BLaER1 treated with 17β-estradiol and CSF1 and Interleukin-3, amounts not matched to agents 10 nM and 100 nM (cell line): ENCODE measurements at regions not wholly inside any gene's neighbourhood (a gene's known extent, or its start where the extent isn't known, plus 50 kb on each side); places are given as distances from the start of the nearest gene placed in this dataset.
"Not testable (repeated sequence)": the region's sequence is repeated elsewhere in the genome, so short reads cannot be mapped to it uniquely, and the experiment has no call there.

Experiments used
- H3K27ac ChIP-seq, 11 experiments: shearing (Covaris generic); formaldehyde crosslinking; 2 replicates each; pipeline ENCODE4 v1.8.1; 2022
- H3K27me3 ChIP-seq, 11 experiments: shearing (Covaris generic); formaldehyde crosslinking; 2 replicates each; pipeline ENCODE4 v1.8.1; 2022
- H3K36me3 ChIP-seq, 11 experiments: shearing (Covaris generic); formaldehyde crosslinking; 2 replicates each; pipeline ENCODE4 v1.8.1; 2022
- H3K4me1 ChIP-seq, 10 experiments: shearing (Covaris generic); formaldehyde crosslinking; 2 replicates each; pipeline ENCODE4 v1.8.1; 2022
- H3K4me2 ChIP-seq, 11 experiments: shearing (Covaris generic); formaldehyde crosslinking; 2 replicates each; pipeline ENCODE4 v1.8.1; 2022
- H3K4me3 ChIP-seq, 10 experiments: shearing (Covaris generic); formaldehyde crosslinking; 2 replicates each; pipeline ENCODE4 v1.8.1; 2022
- H3K9ac ChIP-seq, 11 experiments: shearing (Covaris generic); formaldehyde crosslinking; 2 replicates each; pipeline ENCODE4 v1.8.1; 2022
- H3K9me3 ChIP-seq, 11 experiments: shearing (Covaris generic); formaldehyde crosslinking; replicated peaks in 1 of 11; 2 replicates each; pipeline ENCODE4 v1.8.1; 2022
- H4K20me1 ChIP-seq, 11 experiments: shearing (Covaris generic); formaldehyde crosslinking; 2 replicates each; pipeline ENCODE4 v1.8.1; 2022
- Cebpa-rat ChIP-seq, 11 experiments: shearing (Covaris generic); IDR thresholded peaks; 2 replicates each; pipeline ENCODE4 v1.8.1; 2022

- Histone ChIP-seq H4K20me1 (no peaks in the 10 kb centered on the region), H3K27ac (no peak overlapping the region)
Measured at GRCh38 chr17:72572604-72573491, 452.0 kb downstream of the SOX9 start.

GRCh38 chr17:72573492-72573801 is 452.6 kb downstream of the SOX9 start:
- H3K9me3 ChIP-seq, H3K4me3 ChIP-seq, H3K27ac ChIP-seq, H4K20me1 ChIP-seq, H3K36me3 ChIP-seq, H3K27me3 ChIP-seq, H3K4me2 ChIP-seq, H3K9ac ChIP-seq: not testable (repeated sequence)
- H3K4me1 ChIP-seq: peaks cover 0 to 21% (median 13%) of the 10 kb centered on the region in 10 experiments; a peak in 18 of 20 replicates

More at GRCh38 chr17:72572604-72573491, 452.0 kb downstream of the SOX9 start:
- Histone ChIP-seq H3K9me3 (no peaks in the 10 kb centered on the region), H3K4me2 (no peak overlapping the region), H3K36me3 (no peaks in the 10 kb centered on the region), H3K4me3 (no peak overlapping the region), H3K27me3 (no peaks in the 10 kb centered on the region), H3K9ac (no peak overlapping the region), H3K4me1 (peaks cover 0 to 27% (median 18%) of the 10 kb centered on the region in 10 experiments; a peak in 18 of 20 replicates)
- TF ChIP-seq Cebpa-rat (IDR thresholded peaks at IDR 0.05): no peak

- Histone ChIP-seq H3K36me3 (no peaks in the 10 kb centered on the region), H3K9ac (no peak overlapping the region), H3K4me2 (no peak overlapping the region), H3K27me3 (no peaks in the 10 kb centered on the region), H3K4me1 (0 out of 20 replicates have a peak, but pooled peaks cover 0 to 7% (median 0%) of the 10 kb centered on the region in 10 experiments), H4K20me1 (no peaks in the 10 kb centered on the region), H3K27ac (no peak overlapping the region), H3K4me3 (no peak overlapping the region), H3K9me3 (no peaks in the 10 kb centered on the region)
- TF ChIP-seq Cebpa-rat (IDR thresholded peaks at IDR 0.05): no peak
Measured at GRCh38 chr17:72574675-72575510, 454.1 kb downstream of the SOX9 start.

GRCh38 chr17:72575542-72576233 is 454.9 kb downstream of the SOX9 start:
- Histone ChIP-seq H3K4me2 (no peak overlapping the region), H3K9me3 (no peaks in the 10 kb centered on the region), H3K4me1 (0 out of 20 replicates have a peak, but pooled peaks cover 0 to 7% (median 0%) of the 10 kb centered on the region in 10 experiments), H3K27ac (no peak overlapping the region), H3K9ac (no peak overlapping the region), H3K4me3 (no peak overlapping the region), H3K36me3 (no peaks in the 10 kb centered on the region), H4K20me1 (no peaks in the 10 kb centered on the region), H3K27me3 (no peaks in the 10 kb centered on the region)
- TF ChIP-seq Cebpa-rat (IDR thresholded peaks at IDR 0.05): no peak

GRCh38 chr17:72576289-72576759 is 455.5 kb downstream of the SOX9 start:
- TF ChIP-seq Cebpa-rat (IDR thresholded peaks at IDR 0.05): no peak
- H3K9ac ChIP-seq: no peak overlapping the region
- 0 out of 20 replicates have a peak, but pooled peaks cover 0 to 7% (median 0%) of the 10 kb centered on the region in 10 experiments for H3K4me1 ChIP-seq
- H3K4me2 ChIP-seq: no peak overlapping the region
- H3K27ac ChIP-seq: no peak overlapping the region
- no peaks in the 10 kb centered on the region for H3K27me3 ChIP-seq
- H3K36me3 ChIP-seq: no peaks in the 10 kb centered on the region
- H3K9me3 ChIP-seq: no peaks in the 10 kb centered on the region
- H4K20me1 ChIP-seq: no peaks in the 10 kb centered on the region
- no peak overlapping the region for H3K4me3 ChIP-seq

- no peaks in the 10 kb centered on the region for H3K36me3 ChIP-seq
- no peaks in the 10 kb centered on the region for H4K20me1 ChIP-seq
- TF ChIP-seq Cebpa-rat (IDR thresholded peaks at IDR 0.05): no peak
- H3K9ac ChIP-seq: no peak overlapping the region
- H3K4me3 ChIP-seq: no peak overlapping the region
- H3K27me3 ChIP-seq: no peaks in the 10 kb centered on the region
- H3K27ac ChIP-seq: no peak overlapping the region
- no peaks in the 10 kb centered on the region for H3K4me1 ChIP-seq
- no peak overlapping the region for H3K4me2 ChIP-seq
- H3K9me3 ChIP-seq: peaks cover 5 to 24% (median 12%) of the 10 kb centered on the region in 11 experiments; a peak in 20 of 22 replicates
Measured at GRCh38 chr17:72578817-72579470, 458.1 kb downstream of the SOX9 start.

GRCh38 chr17:72579990-72580320 is 459.1 kb downstream of the SOX9 start:
- no peak for TF ChIP-seq Cebpa-rat (IDR thresholded peaks at IDR 0.05)
- Histone ChIP-seq H3K4me3 (no peak overlapping the region), H3K36me3 (no peaks in the 10 kb centered on the region), H3K27me3 (no peaks in the 10 kb centered on the region), H4K20me1 (no peaks in the 10 kb centered on the region), H3K27ac (no peak overlapping the region), H3K9ac (no peak overlapping the region), H3K9me3 (peaks cover 5 to 31% (median 18%) of the 10 kb centered on the region in 11 experiments; a peak in 20 of 22 replicates), H3K4me1 (no peaks in the 10 kb centered on the region), H3K4me2 (no peak overlapping the region)

GRCh38 chr17:72580321-72581127 is 459.7 kb downstream of the SOX9 start:
- Histone ChIP-seq H3K9me3 (peaks cover 5 to 31% (median 18%) of the 10 kb centered on the region in 11 experiments; a peak in 20 of 22 replicates), H4K20me1 (no peaks in the 10 kb centered on the region), H3K9ac (no peak overlapping the region), H3K4me3 (no peak overlapping the region), H3K27me3 (no peaks in the 10 kb centered on the region), H3K4me2 (no peak overlapping the region), H3K36me3 (no peaks in the 10 kb centered on the region), H3K4me1 (no peaks in the 10 kb centered on the region), H3K27ac (no peak overlapping the region)
- no peak for TF ChIP-seq Cebpa-rat (IDR thresholded peaks at IDR 0.05)
